ENCODE measurements at regions not wholly inside any gene's neighbourhood (a gene's known extent, or its start where the extent isn't known, plus 50 kb on each side); places are given as distances from the start of the nearest gene placed in this dataset.

GRCh38 chr7:119696336-119696735 lies 576.6 kb upstream of the KCND2 start:
- TF ChIP-seq CTCF (IDR thresholded peaks at IDR 0.05; ENCODE audit: unreplicated experiment), result no peak
- H3K4me3 Mint-ChIP-seq (ENCODE audit: unreplicated experiment), result no peak overlapping the region
- no peak overlapping the region for H3K27ac Mint-ChIP-seq (ENCODE audit: low read depth, unreplicated experiment)
- H3K9me3 Mint-ChIP-seq (ENCODE audit: unreplicated experiment), result peaks cover 7% of the 10 kb centered on the region
- no peaks in the 10 kb centered on the region for H3K36me3 Mint-ChIP-seq (ENCODE audit: insufficient read depth, unreplicated experiment)
- POLR2A ChIA-PET, result interaction anchor here (0.6 kb wide), 1 partner anchor 179 kb away, joined by 3 read pairs; no protein-coding TSS in a partner anchor
- intact Hi-C loops (cut with micrococcal nuclease), result no loop called here
- DNase-seq (ENCODE audit: unreplicated experiment), result no peak
- CTCF ChIA-PET, result no interaction called here
- no TSS peak for BruUV-seq (replicated peaks)
- H3K4me1 Mint-ChIP-seq (ENCODE audit: insufficient read depth, unreplicated experiment), result no peaks in the 10 kb centered on the region
- H3K27me3 Mint-ChIP-seq (ENCODE audit: insufficient read depth, unreplicated experiment), result peaks cover 56% of the 10 kb centered on the region

- ChIA-PET POLR2A (no interaction called here), CTCF (no interaction called here)
- H3K27ac Mint-ChIP-seq (ENCODE audit: low read depth, unreplicated experiment), result no peak overlapping the region
These were observed 569.1 kb upstream of the KCND2 start for GRCh38 chr7:119703895-119704294.

GRCh38 chr7:119706608-119707007 lies 566.4 kb upstream of the KCND2 start:
- H3K27me3 Mint-ChIP-seq (ENCODE audit: insufficient read depth, unreplicated experiment), result peaks cover 55% of the 10 kb centered on the region
- H3K27ac Mint-ChIP-seq (ENCODE audit: low read depth, unreplicated experiment), result no peak overlapping the region
- ChIA-PET POLR2A (no interaction called here), CTCF (no interaction called here)
- no TSS peak for BruUV-seq (replicated peaks)
- H3K36me3 Mint-ChIP-seq (ENCODE audit: insufficient read depth, unreplicated experiment), result no peaks in the 10 kb centered on the region
- intact Hi-C loops (cut with micrococcal nuclease), result no loop called here
- H3K4me1 Mint-ChIP-seq (ENCODE audit: insufficient read depth, unreplicated experiment), result no peaks in the 10 kb centered on the region
- no peak for TF ChIP-seq CTCF (IDR thresholded peaks at IDR 0.05; ENCODE audit: unreplicated experiment)
- no peak for DNase-seq (ENCODE audit: unreplicated experiment)
- H3K4me3 Mint-ChIP-seq (ENCODE audit: unreplicated experiment), result no peak overlapping the region
- H3K9me3 Mint-ChIP-seq (ENCODE audit: unreplicated experiment), result no peaks in the 10 kb centered on the region

More at GRCh38 chr7:119703895-119704294, 569.1 kb upstream of the KCND2 start:
- intact Hi-C loops (cut with micrococcal nuclease), result no loop called here
- H3K27me3 Mint-ChIP-seq (ENCODE audit: insufficient read depth, unreplicated experiment), result peaks cover 43% of the 10 kb centered on the region
- H3K4me1 Mint-ChIP-seq (ENCODE audit: insufficient read depth, unreplicated experiment), result no peaks in the 10 kb centered on the region
- H3K36me3 Mint-ChIP-seq (ENCODE audit: insufficient read depth, unreplicated experiment), result no peaks in the 10 kb centered on the region
- no peaks in the 10 kb centered on the region for H3K9me3 Mint-ChIP-seq (ENCODE audit: unreplicated experiment)
- no peak for TF ChIP-seq CTCF (IDR thresholded peaks at IDR 0.05; ENCODE audit: unreplicated experiment)
- no peak overlapping the region for H3K4me3 Mint-ChIP-seq (ENCODE audit: unreplicated experiment)
- no peak for DNase-seq (ENCODE audit: unreplicated experiment)
- no TSS peak for BruUV-seq (replicated peaks)

- Mint-ChIP-seq H3K4me1 (ENCODE audit: insufficient read depth, unreplicated experiment) (no peaks in the 10 kb centered on the region), H3K9me3 (ENCODE audit: unreplicated experiment) (no peaks in the 10 kb centered on the region), H3K36me3 (ENCODE audit: insufficient read depth, unreplicated experiment) (no peaks in the 10 kb centered on the region), H3K4me3 (ENCODE audit: unreplicated experiment) (no peak overlapping the region), H3K27ac (ENCODE audit: low read depth, unreplicated experiment) (no peak overlapping the region), H3K27me3 (ENCODE audit: insufficient read depth, unreplicated experiment) (peaks cover 78% of the 10 kb centered on the region)
- intact Hi-C loops (cut with micrococcal nuclease), result no loop called here
- no peak for DNase-seq (ENCODE audit: unreplicated experiment)
- POLR2A ChIA-PET, result no interaction called here
- no peak for TF ChIP-seq CTCF (IDR thresholded peaks at IDR 0.05; ENCODE audit: unreplicated experiment)
- CTCF ChIA-PET, result no interaction called here
- BruUV-seq (replicated peaks), result no TSS peak
These were observed 564.1 kb upstream of the KCND2 start for GRCh38 chr7:119708891-119709290.

All from MCF 10A (cell line).